Neuronal stem cell (in vitro differentiated cells): ENCODE measurements at regions not wholly inside any gene's neighbourhood (a gene's known extent, or its start where the extent isn't known, plus 50 kb on each side); places are given as distances from the start of the nearest gene placed in this dataset.
"Not testable (repeated sequence)": the region's sequence is repeated elsewhere in the genome, so short reads cannot be mapped to it uniquely, and the experiment has no call there.

Experiments used
- DNase-seq: peaks from one replicate; pipeline ENCODE4 v3.0.0-alpha.2; 2013; ENCODE audit warnings: low spot score
- H2AFZ ChIP-seq: one replicate; pipeline ENCODE4 v1.6.1; 2013; ENCODE audit warnings: mild to moderate bottlenecking, low read length, inconsistent platforms
- H2AK5ac ChIP-seq: 2 replicates; pipeline ENCODE4 v1.6.1; 2013; ENCODE audit warnings: low read depth, mild to moderate bottlenecking, inconsistent platforms, low read length, moderate library complexity, mixed read lengths
- H2BK120ac ChIP-seq: 2 replicates; pipeline ENCODE4 v1.6.1; 2013; ENCODE audit warnings: low read depth, mild to moderate bottlenecking, inconsistent platforms, low read length, moderate library complexity, mixed read lengths
- H2BK12ac ChIP-seq: one replicate; pipeline ENCODE4 v1.6.1; 2013; ENCODE audit warnings: low read length, inconsistent platforms
- H2BK15ac ChIP-seq: 2 replicates; pipeline ENCODE4 v1.6.1; 2013; ENCODE audit warnings: mild to moderate bottlenecking, low read length, inconsistent platforms, mixed read lengths
- H2BK5ac ChIP-seq: one replicate; pipeline ENCODE4 v1.6.1; 2013; ENCODE audit warnings: inconsistent platforms, mild to moderate bottlenecking, low read length, moderate library complexity
- H3K14ac ChIP-seq: one replicate; pipeline ENCODE4 v1.6.1; 2013; ENCODE audit warnings: low read length, inconsistent platforms
- H3K18ac ChIP-seq: 2 replicates; pipeline ENCODE4 v1.6.1; 2013; ENCODE audit warnings: low read length, inconsistent platforms
- H3K23ac ChIP-seq: 2 replicates; pipeline ENCODE4 v1.6.1; 2013; ENCODE audit warnings: low read depth, mild to moderate bottlenecking, mixed read lengths, low read length, inconsistent platforms; ENCODE audit not compliant: poor library complexity
- H3K27ac ChIP-seq: replicated peaks from 3 replicates; pipeline ENCODE4 v1.5.1; 2013; ENCODE audit warnings: low read length, inconsistent platforms
- H3K27me3 ChIP-seq, 3 experiments: 2 replicates each; pipeline ENCODE4 v1.6.1; 2013; ENCODE audit warnings: low read length in 3 of 3, mild to moderate bottlenecking in 2 of 3, inconsistent platforms in 1 of 3, low read depth in 1 of 3, mixed read lengths in 1 of 3, moderate library complexity in 1 of 3; ENCODE audit not compliant: control insufficient read depth in 3 of 3, insufficient read depth in 3 of 3
- H3K36me3 ChIP-seq, 2 donors: replicated peaks in 1 of 2; 2 replicates each; pipeline ENCODE4 v1.6.1; 2013; ENCODE audit warnings: low read length in 2 of 2; ENCODE audit not compliant: control insufficient read depth in 2 of 2, insufficient read depth in 2 of 2
- H3K4ac ChIP-seq: 2 replicates; pipeline ENCODE4 v1.6.1; 2013; ENCODE audit warnings: inconsistent platforms, mild to moderate bottlenecking, low read length, moderate library complexity
- H3K4me1 ChIP-seq, 2 donors: 1 replicate in 1 of 2; 2 replicates in 1 of 2; pipeline ENCODE4 v1.6.1; 2013; ENCODE audit warnings: low read length in 2 of 2, low read depth in 1 of 2; ENCODE audit not compliant: control insufficient read depth in 2 of 2, insufficient read depth in 1 of 2
- H3K4me2 ChIP-seq: one replicate; pipeline ENCODE4 v1.6.1; 2013; ENCODE audit warnings: mild to moderate bottlenecking, low read length, inconsistent platforms; ENCODE audit not compliant: insufficient read depth, poor library complexity, severe bottlenecking
- H3K4me3 ChIP-seq, 2 donors: 2 replicates each; pipeline ENCODE4 v1.5.1; 2013; ENCODE audit warnings: low read length in 2 of 2, mild to moderate bottlenecking in 2 of 2, inconsistent platforms in 1 of 2, moderate library complexity in 1 of 2
- H3K79me1 ChIP-seq: one replicate; pipeline ENCODE4 v1.6.1; 2013; ENCODE audit warnings: low read depth, mild to moderate bottlenecking, inconsistent platforms, low read length, moderate library complexity
- H3K9ac ChIP-seq: one replicate; pipeline ENCODE4 v1.6.1; 2013; ENCODE audit warnings: mild to moderate bottlenecking, low read depth, low read length, inconsistent platforms; ENCODE audit not compliant: poor library complexity
- H3K9me3 ChIP-seq, 2 donors: replicated peaks in 1 of 2; 2 replicates each; pipeline versions ENCODE3 to v1.6.1; 2013; ENCODE audit warnings: low read length in 2 of 2, mild to moderate bottlenecking in 2 of 2, inconsistent platforms in 1 of 2, low read depth in 1 of 2, mixed read lengths in 1 of 2, moderate library complexity in 1 of 2; ENCODE audit not compliant: control insufficient read depth in 2 of 2, insufficient read depth in 1 of 2
- H4K8ac ChIP-seq: one replicate; pipeline ENCODE4 v1.6.1; 2013; ENCODE audit warnings: low read depth, mild to moderate bottlenecking, inconsistent platforms, low read length, moderate library complexity
- H4K91ac ChIP-seq: one replicate; pipeline ENCODE4 v1.6.1; 2013; ENCODE audit warnings: low read length, low read depth, mild to moderate bottlenecking, inconsistent platforms; ENCODE audit not compliant: poor library complexity
- WGBS, 2 donors: extraction: QIAGEN DNeasy Blood & Tissue Kit; methylation state at CpG; one replicate each; pipeline ENCODE4 v1.1.7; 2013; ENCODE audit warnings: missing lambda C conversion rate in 2 of 2, mixed read lengths in 1 of 2; ENCODE audit not compliant: insufficient read length in 2 of 2, insufficient replicate concordance in 1 of 2; ENCODE audit errors: extremely low coverage in 2 of 2; 5-methylcytosine and 5-hydroxymethylcytosine counted together

- Histone ChIP-seq H2BK120ac (no peak overlapping the region), H2BK5ac (no peak overlapping the region), H3K9me3 (peaks cover 0 to 12% of the 10 kb centered on the region in 2 donors), H2AK5ac (no peak overlapping the region), H3K18ac (no peak overlapping the region), H3K4me2 (no peak overlapping the region), H3K27ac (no peak overlapping the region), H3K14ac (no peak overlapping the region), H2BK15ac (no peak overlapping the region), H2AFZ (no peak overlapping the region), H3K4me3 (no peak overlapping the region), H4K8ac (no peak overlapping the region), H3K9ac (no peak overlapping the region), H3K4ac (no peak overlapping the region), H2BK12ac (no peak overlapping the region), H3K79me1 (no peaks in the 10 kb centered on the region), H3K27me3 (no peaks in the 10 kb centered on the region), H4K91ac (no peak overlapping the region), H3K23ac (no peak overlapping the region), H3K4me1 (no peaks in the 10 kb centered on the region), H3K36me3 (no peaks in the 10 kb centered on the region)
- no CpG with 5 or more reads among the region's 3 CpGs for WGBS, 2 donors
- DNase-seq: no peak
Observed at GRCh38 chr10:37721100-37721499, 136.3 kb downstream of the ZNF248 start.

- not testable (repeated sequence) for DNase-seq, H3K4ac ChIP-seq, H3K27ac ChIP-seq, H2BK120ac ChIP-seq, H4K91ac ChIP-seq, H2BK12ac ChIP-seq, H4K8ac ChIP-seq, H2AK5ac ChIP-seq, H3K9ac ChIP-seq, H3K4me1 ChIP-seq, H3K18ac ChIP-seq, H2BK5ac ChIP-seq, H2AFZ ChIP-seq, H3K14ac ChIP-seq, H2BK15ac ChIP-seq, H3K79me1 ChIP-seq, H3K4me2 ChIP-seq, H3K27me3 ChIP-seq, H3K23ac ChIP-seq, H3K36me3 ChIP-seq, H3K4me3 ChIP-seq
- peaks cover 0 to 14% of the 10 kb centered on the region in 2 donors for H3K9me3 ChIP-seq
- WGBS, 2 donors: no CpG with 5 or more reads among the region's 6 CpGs
Observed at GRCh38 chr10:37718060-37718459, 139.3 kb downstream of the ZNF248 start.

- Histone ChIP-seq H3K27ac (no peak overlapping the region), H2BK15ac (no peak overlapping the region), H2AK5ac (no peak overlapping the region), H3K14ac (no peak overlapping the region), H2BK12ac (no peak overlapping the region), H3K9ac (no peak overlapping the region), H3K9me3 (peaks cover 0 to 28% of the 10 kb centered on the region in 2 donors), H3K23ac (no peak overlapping the region), H2BK5ac (no peak overlapping the region), H2BK120ac (no peak overlapping the region), H3K4me1 (no peaks in the 10 kb centered on the region), H3K4me2 (no peak overlapping the region), H2AFZ (no peak overlapping the region), H4K91ac (no peak overlapping the region), H3K4ac (no peak overlapping the region), H3K79me1 (peaks cover 2% of the 10 kb centered on the region), H3K4me3 (no peak overlapping the region), H3K27me3 (no peaks in the 10 kb centered on the region), H3K36me3 (no peaks in the 10 kb centered on the region), H4K8ac (no peak overlapping the region), H3K18ac (no peak overlapping the region)
- no peak for DNase-seq
- no CpG with 5 or more reads among the region's 3 CpGs for WGBS, 2 donors
Observed at GRCh38 chr10:37713642-37714041, 143.8 kb downstream of the ZNF248 start.

DNA sequence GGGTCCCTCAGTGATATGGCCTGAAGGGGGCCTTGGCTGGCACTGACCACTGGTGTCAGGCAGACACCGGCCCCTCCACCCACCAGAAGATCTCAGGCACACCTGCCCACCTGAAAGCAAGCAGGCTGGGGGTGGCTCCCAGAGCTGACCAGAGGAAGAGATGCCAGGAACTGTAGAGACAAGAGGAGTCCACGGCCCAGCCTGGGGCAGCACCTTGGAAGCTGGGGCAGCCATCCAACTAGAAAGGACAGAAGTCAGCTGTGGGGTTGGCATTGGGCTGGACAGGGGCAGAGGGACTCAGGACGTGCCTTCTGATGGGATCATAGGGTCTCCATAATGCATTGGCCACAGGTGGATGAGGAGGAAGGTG is 144.3 kb downstream of the ZNF248 start:
- Histone ChIP-seq H3K27ac (no peak overlapping the region), H3K4me1 (no peaks in the 10 kb centered on the region), H3K9ac (no peak overlapping the region), H4K91ac (no peak overlapping the region), H3K79me1 (peaks cover 2% of the 10 kb centered on the region), H3K14ac (no peak overlapping the region), H2AK5ac (no peak overlapping the region), H2BK15ac (no peak overlapping the region), H3K27me3 (no peaks in the 10 kb centered on the region), H2AFZ (no peak overlapping the region), H2BK5ac (no peak overlapping the region), H3K4me3 (no peak overlapping the region), H3K9me3 (peaks cover 0 to 33% of the 10 kb centered on the region in 2 donors), H3K18ac (no peak overlapping the region), H2BK120ac (no peak overlapping the region), H3K23ac (no peak overlapping the region), H3K4me2 (no peak overlapping the region), H2BK12ac (no peak overlapping the region), H3K4ac (no peak overlapping the region), H4K8ac (no peak overlapping the region), H3K36me3 (no peaks in the 10 kb centered on the region)
- no CpG with 5 or more reads among the region's 3 CpGs for WGBS, 2 donors
- DNase-seq: no peak
